ENCODE measurements at regions not wholly inside any gene's neighbourhood (a gene's known extent, or its start where the extent isn't known, plus 50 kb on each side); places are given as distances from the start of the nearest gene placed in this dataset.

DNA sequence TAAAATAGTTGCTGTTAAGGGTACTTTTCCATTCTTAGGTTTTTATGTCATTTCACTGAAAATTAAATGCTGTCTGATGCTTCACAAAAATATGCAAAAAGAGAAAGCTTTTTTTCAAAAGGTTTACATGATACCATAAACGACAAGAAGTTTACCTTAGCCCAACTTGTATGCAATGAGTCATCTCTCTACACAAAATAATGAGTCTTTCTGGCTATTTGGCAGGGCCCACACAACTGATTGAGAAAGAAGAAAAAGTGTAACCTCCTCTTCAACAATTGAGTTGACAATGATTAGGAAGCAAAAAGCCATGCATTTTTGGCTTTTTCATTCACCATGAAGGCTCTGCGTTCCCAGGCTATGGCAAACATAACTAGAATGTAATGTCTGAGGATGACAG lies 165.4 kb upstream of the CPNE8 start:
- no peak for TF ChIP-seq MYC (IDR thresholded peaks at IDR 0.05; ENCODE audit: low read depth, low read length)
- TF ChIP-seq, protein P1, sequence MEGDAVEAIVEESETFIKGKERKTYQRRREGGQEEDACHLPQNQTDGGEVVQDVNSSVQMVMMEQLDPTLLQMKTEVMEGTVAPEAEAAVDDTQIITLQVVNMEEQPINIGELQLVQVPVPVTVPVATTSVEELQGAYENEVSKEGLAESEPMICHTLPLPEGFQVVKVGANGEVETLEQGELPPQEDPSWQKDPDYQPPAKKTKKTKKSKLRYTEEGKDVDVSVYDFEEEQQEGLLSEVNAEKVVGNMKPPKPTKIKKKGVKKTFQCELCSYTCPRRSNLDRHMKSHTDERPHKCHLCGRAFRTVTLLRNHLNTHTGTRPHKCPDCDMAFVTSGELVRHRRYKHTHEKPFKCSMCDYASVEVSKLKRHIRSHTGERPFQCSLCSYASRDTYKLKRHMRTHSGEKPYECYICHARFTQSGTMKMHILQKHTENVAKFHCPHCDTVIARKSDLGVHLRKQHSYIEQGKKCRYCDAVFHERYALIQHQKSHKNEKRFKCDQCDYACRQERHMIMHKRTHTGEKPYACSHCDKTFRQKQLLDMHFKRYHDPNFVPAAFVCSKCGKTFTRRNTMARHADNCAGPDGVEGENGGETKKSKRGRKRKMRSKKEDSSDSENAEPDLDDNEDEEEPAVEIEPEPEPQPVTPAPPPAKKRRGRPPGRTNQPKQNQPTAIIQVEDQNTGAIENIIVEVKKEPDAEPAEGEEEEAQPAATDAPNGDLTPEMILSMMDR (IDR thresholded peaks at IDR 0.05; ENCODE audit: low read depth, low read length), result no peak
- no peak for TF ChIP-seq POLR2A (IDR thresholded peaks at IDR 0.05; ENCODE audit: extremely low read depth, insufficient read length)
- TF ChIP-seq, protein P2, sequence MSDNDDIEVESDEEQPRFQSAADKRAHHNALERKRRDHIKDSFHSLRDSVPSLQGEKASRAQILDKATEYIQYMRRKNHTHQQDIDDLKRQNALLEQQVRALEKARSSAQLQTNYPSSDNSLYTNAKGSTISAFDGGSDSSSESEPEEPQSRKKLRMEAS (IDR thresholded peaks at IDR 0.05; ENCODE audit: low read depth, low read length), result no peak

All from NB4 (cell line).